ENCODE measurements at regions not wholly inside any gene's neighbourhood (a gene's known extent, or its start where the extent isn't known, plus 50 kb on each side); places are given as distances from the start of the nearest gene placed in this dataset.

DNA sequence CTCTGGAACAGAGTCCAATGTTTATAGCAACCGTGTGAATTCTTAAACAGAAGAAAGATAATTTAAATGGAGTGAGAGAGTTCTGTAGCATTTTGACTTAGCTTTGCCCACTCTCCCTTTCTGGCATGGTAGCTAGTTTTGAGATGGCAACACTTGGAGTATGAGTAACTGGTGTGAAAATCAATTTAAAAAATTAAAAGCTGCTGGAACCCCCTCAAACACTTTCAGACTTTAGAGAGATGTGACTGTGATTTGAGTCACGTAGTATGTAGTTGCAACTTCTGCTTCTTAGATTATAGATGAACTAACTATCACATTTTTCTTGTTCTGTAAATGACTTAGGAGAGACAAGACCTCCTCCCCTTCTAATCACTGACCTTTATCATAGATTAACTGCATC is 2309.5 kb upstream of the C9orf72 start:
- TF ChIP-seq, protein P1, sequence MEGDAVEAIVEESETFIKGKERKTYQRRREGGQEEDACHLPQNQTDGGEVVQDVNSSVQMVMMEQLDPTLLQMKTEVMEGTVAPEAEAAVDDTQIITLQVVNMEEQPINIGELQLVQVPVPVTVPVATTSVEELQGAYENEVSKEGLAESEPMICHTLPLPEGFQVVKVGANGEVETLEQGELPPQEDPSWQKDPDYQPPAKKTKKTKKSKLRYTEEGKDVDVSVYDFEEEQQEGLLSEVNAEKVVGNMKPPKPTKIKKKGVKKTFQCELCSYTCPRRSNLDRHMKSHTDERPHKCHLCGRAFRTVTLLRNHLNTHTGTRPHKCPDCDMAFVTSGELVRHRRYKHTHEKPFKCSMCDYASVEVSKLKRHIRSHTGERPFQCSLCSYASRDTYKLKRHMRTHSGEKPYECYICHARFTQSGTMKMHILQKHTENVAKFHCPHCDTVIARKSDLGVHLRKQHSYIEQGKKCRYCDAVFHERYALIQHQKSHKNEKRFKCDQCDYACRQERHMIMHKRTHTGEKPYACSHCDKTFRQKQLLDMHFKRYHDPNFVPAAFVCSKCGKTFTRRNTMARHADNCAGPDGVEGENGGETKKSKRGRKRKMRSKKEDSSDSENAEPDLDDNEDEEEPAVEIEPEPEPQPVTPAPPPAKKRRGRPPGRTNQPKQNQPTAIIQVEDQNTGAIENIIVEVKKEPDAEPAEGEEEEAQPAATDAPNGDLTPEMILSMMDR (IDR thresholded peaks at IDR 0.05), result no peak
- TF ChIP-seq EZH2 (IDR thresholded peaks at IDR 0.05), result no peak
- no peak for TF ChIP-seq EZH2phosphoT487 (IDR thresholded peaks at IDR 0.05)

Measured in neural progenitor cell (in vitro differentiated cells).